Naive B cell (primary cell): ENCODE measurements at regions not wholly inside any gene's neighbourhood (a gene's known extent, or its start where the extent isn't known, plus 50 kb on each side); places are given as distances from the start of the nearest gene placed in this dataset.

Source experiments
- ATAC-seq, 2 donors: fragments of 150-1000 bp; cut with Tn5 transposase; 2 replicates each; pipeline ENCODE4 v1.10.0; 2021; ENCODE audit warnings: low read depth in 2 of 2, mild to moderate bottlenecking in 2 of 2, moderate library complexity in 2 of 2
- DNase-seq: peaks from one replicate; pipeline ENCODE4 v3.0.0; 2022
- H3K27ac Mint-ChIP-seq, 6 donors: one replicate each; pipeline ENCODE4 v1.8.0; 2020 to 2022; ENCODE audit warnings: mild to moderate bottlenecking in 6 of 6, mixed read lengths in 6 of 6, moderate library complexity in 5 of 6, inconsistent platforms in 2 of 6
- H3K27me3 Mint-ChIP-seq, 3 donors: one replicate each; pipeline ENCODE4 v1.8.0; 2021 to 2022; ENCODE audit warnings: mixed read lengths in 3 of 3, mild to moderate bottlenecking in 1 of 3
- H3K36me3 Mint-ChIP-seq, 2 donors: one replicate each; pipeline ENCODE4 v1.8.0; 2020 to 2022; ENCODE audit warnings: mixed read lengths in 2 of 2, inconsistent platforms in 1 of 2, mild to moderate bottlenecking in 1 of 2
- H3K4me1 Mint-ChIP-seq, 3 donors: one replicate each; pipeline ENCODE4 v1.8.0; 2020 to 2022; ENCODE audit warnings: mixed read lengths in 3 of 3, inconsistent platforms in 1 of 3, mild to moderate bottlenecking in 1 of 3, moderate library complexity in 1 of 3
- H3K4me3 Mint-ChIP-seq, 8 donors: one replicate each; pipeline ENCODE4 v1.8.0; 2020 to 2022; ENCODE audit warnings: mild to moderate bottlenecking in 8 of 8, mixed read lengths in 8 of 8, moderate library complexity in 8 of 8, inconsistent platforms in 2 of 8
- H3K9me3 Mint-ChIP-seq, 7 donors: one replicate each; pipeline ENCODE4 v1.8.0; 2020 to 2022; ENCODE audit warnings: mixed read lengths in 7 of 7, mild to moderate bottlenecking in 5 of 7, inconsistent platforms in 2 of 7, moderate library complexity in 1 of 7

DNA sequence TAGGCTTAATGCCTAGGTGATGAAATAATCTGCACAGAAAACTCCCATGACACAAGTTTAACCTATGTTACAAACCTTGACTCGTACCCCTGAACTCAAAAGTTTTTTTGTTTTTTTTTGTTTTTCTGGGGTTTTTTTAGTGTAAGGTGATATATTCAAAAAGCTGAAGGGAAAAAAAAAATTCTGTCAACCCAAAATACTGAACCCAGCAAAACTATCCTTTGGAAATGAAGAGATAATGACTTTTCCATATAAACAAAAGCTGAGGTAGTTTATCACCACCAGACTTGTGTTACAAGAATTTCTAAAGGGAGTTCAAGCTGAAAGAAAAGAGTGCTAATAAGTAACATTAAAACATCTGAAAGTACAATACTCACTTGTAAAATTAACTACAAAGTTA lies 448.1 kb downstream of the KCNH5 start:
- H3K27ac Mint-ChIP-seq = no peak overlapping the region
- no peak overlapping the region for H3K4me3 Mint-ChIP-seq
- no peaks in the 10 kb centered on the region for H3K36me3 Mint-ChIP-seq
- H3K27me3 Mint-ChIP-seq = no peaks in the 10 kb centered on the region
- H3K4me1 Mint-ChIP-seq = no peaks in the 10 kb centered on the region
- H3K9me3 Mint-ChIP-seq = peaks cover 4 to 18% (median 7%) of the 10 kb centered on the region in 7 donors
- DNase-seq = no peak
- no peak for ATAC-seq

DNA sequence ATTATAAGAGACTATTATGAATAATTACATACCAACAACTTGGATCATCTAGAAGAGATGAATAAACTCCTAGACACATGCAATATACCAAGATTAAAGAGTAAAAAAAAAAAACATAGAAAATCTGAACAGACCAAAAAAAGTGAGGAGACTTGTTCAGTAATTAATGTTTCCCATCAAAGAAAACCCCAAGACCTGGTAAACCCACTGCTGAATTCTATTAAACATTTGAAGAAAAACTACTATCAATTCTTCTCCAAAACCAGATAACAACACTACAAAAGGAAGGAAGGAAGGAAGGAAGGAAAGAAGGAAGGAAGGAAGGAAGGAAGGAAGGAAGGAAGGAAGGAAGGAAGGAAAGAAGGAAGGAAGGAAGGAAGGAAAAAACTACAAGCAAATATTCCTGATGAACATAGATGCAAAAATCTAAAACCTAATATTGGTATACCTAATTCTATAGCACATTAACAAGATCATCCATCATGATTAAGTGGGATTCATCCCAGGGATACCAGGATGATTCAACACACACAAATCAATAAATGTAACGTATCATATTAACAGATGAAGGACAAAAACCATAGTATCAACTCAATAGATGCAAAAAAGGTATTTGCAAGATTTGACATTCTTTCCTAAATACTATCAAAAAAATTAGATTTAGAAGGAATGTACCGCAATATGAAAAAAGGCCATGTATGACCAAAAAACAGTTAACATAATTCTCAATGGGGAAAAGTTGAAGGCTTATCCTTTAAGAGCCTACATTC lies 445.5 kb downstream of the KCNH5 start:
- ATAC-seq = no peak
- H3K9me3 Mint-ChIP-seq = peaks cover 4 to 18% (median 7%) of the 10 kb centered on the region in 7 donors
- no peak for DNase-seq
- H3K4me3 Mint-ChIP-seq = no peak overlapping the region
- H3K27ac Mint-ChIP-seq = no peak overlapping the region
- H3K36me3 Mint-ChIP-seq = no peaks in the 10 kb centered on the region
- no peaks in the 10 kb centered on the region for H3K4me1 Mint-ChIP-seq
- H3K27me3 Mint-ChIP-seq = no peaks in the 10 kb centered on the region

DNA sequence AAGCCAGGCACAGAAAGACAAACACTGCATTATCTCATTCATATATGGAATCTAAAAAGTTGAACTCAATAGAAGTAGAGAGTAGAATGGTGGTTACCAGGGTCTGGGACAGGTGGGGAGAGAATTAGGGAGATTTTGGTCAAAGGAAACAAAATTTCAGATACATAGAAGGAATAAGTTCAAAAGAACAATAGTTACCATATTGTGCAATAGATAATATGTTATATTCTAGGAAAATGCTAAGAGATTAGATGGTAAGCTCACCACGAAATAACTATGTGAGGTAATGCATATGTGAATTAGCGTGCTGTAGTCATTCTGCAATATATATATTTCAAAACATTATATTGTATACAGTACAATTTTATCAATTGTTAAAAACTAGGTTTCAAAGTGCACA lies 442.5 kb downstream of the KCNH5 start:
- Mint-ChIP-seq H3K27me3 (no peaks in the 10 kb centered on the region), H3K4me3 (no peak overlapping the region), H3K4me1 (no peaks in the 10 kb centered on the region), H3K9me3 (peaks cover 0 to 9% (median 4%) of the 10 kb centered on the region in 7 donors), H3K27ac (no peak overlapping the region), H3K36me3 (no peaks in the 10 kb centered on the region)
- ATAC-seq = no peak
- DNase-seq = no peak

DNA sequence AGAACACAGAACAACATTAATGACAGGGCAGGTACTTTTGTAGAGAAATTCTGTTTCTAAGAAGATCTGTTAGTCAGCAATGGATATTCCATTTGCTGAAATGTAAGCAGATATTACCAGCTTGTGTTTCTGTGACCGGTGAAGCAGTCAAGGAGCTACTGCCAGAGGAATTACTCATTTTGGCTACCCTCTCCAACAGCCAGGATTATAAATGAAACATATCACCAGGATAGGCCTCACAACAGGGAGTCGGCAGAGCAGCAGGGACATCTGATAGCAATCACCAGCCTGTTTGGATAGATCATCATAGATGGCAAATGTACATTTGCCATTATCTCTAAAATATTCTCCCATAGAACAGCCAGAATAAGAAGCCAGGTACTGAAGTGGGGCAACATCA lies 440.7 kb downstream of the KCNH5 start:
- DNase-seq (no peak), ATAC-seq (no peak)
- H3K27ac Mint-ChIP-seq = no peak overlapping the region
- no peaks in the 10 kb centered on the region for H3K27me3 Mint-ChIP-seq
- no peak overlapping the region for H3K4me3 Mint-ChIP-seq
- H3K9me3 Mint-ChIP-seq = peaks cover 0 to 10% (median 3%) of the 10 kb centered on the region in 7 donors
- H3K4me1 Mint-ChIP-seq = no peaks in the 10 kb centered on the region
- no peaks in the 10 kb centered on the region for H3K36me3 Mint-ChIP-seq

DNA sequence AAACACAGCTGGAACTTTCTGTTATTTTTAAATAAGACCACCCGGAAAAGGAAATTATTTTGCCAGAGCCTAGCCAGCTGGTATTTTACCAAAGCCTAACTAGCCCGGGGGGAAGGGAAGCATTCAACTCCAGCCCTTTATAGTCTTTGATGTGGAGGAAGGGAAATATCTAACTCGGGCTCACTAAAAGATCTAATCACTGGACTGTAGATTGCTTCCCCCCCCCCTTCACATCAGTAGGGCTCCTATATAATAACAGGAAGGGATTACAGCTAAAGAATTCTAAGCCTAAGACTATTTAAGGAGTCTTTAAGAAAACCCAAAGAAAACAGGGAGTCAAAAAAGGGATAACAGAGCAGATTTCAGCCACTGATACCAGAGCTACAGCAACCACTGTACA lies 431.1 kb downstream of the KCNH5 start:
- no peak for ATAC-seq
- peaks cover 3 to 17% (median 8%) of the 10 kb centered on the region in 7 donors for H3K9me3 Mint-ChIP-seq
- no peak overlapping the region for H3K27ac Mint-ChIP-seq
- H3K27me3 Mint-ChIP-seq = no peaks in the 10 kb centered on the region
- no peaks in the 10 kb centered on the region for H3K36me3 Mint-ChIP-seq
- no peaks in the 10 kb centered on the region for H3K4me1 Mint-ChIP-seq
- no peak for DNase-seq
- H3K4me3 Mint-ChIP-seq = no peak overlapping the region

DNA sequence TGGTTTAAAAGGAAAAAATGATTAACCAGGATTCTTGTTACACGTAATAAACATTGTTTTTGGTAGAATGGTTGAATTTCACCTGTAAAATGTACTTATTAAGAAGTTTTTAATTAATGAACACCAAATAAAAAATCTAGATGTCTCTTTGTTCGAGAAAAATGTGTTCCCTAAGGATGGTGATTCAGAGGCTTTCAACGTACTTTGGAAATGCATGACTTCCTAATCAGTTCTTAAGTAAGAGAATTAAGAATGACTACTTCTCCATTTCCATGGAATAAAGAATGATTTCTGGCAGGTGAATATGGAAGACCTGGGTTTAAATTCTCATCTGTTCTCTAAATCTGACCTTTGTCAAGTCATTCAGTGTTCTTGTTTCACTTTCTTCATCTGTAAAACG lies 428.6 kb downstream of the KCNH5 start:
- no peaks in the 10 kb centered on the region for H3K4me1 Mint-ChIP-seq
- no peak overlapping the region for H3K4me3 Mint-ChIP-seq

DNA sequence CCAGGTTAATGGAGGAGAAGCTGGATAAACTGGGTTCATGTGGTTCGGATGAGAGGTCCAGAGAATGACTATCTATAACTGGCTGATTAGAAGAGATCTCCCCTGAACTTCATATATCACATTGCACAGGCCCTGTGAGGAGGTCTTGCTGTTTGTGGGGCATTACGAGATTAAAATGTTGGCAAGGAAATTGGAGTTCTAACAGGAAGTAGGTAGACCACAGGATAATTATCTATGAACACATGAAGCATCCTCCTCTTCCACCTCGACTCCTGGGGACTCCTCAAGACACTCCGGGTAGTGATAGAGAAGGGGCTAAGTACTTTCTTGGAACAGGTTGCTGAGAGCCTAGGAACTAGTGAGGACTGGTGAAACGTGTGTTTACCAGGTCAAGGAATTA lies 418.8 kb downstream of the KCNH5 start:
- peaks cover 0 to 16% (median 9%) of the 10 kb centered on the region in 7 donors for H3K9me3 Mint-ChIP-seq

More for the DNA sequence above, 428.6 kb downstream of the KCNH5 start:
- H3K27me3 Mint-ChIP-seq = no peaks in the 10 kb centered on the region
- no peak overlapping the region for H3K27ac Mint-ChIP-seq
- DNase-seq = no peak
- peaks cover 0 to 15% (median 10%) of the 10 kb centered on the region in 7 donors for H3K9me3 Mint-ChIP-seq
- ATAC-seq = no peak
- H3K36me3 Mint-ChIP-seq = no peaks in the 10 kb centered on the region

DNA sequence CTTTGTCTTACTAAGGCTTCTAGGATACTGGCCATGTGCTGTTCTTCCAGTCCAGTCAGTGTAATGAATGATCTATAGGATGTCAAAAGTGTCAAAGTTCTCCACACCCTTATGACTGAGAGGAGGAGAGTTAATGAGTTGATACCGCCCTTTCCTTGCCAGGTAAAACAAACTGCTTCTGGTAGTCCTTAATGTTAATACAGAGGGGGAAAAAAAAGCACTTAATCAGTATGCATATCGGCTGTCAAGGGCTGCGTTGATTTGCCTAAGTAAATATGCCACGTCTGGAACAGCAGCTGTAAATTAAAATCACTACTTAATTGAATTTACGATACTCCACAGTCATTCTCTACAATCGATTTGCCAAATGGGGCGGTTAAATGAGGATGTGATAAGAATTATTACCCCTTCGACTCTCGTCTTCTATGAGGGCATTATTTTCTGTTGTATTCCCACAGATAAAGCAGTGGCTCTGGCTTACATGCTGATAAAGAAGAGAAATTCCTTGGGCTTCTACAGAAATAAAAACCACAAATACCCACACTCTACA lies 416.0 kb downstream of the KCNH5 start:
- Mint-ChIP-seq H3K27me3 (no peaks in the 10 kb centered on the region), H3K9me3 (peaks cover 0 to 11% (median 7%) of the 10 kb centered on the region in 7 donors), H3K27ac (no peak overlapping the region), H3K4me1 (no peaks in the 10 kb centered on the region), H3K4me3 (no peak overlapping the region), H3K36me3 (no peaks in the 10 kb centered on the region)
- no peak for DNase-seq
- no peak for ATAC-seq

More for the DNA sequence above, 418.8 kb downstream of the KCNH5 start:
- no peak for DNase-seq
- Mint-ChIP-seq H3K4me3 (no peak overlapping the region), H3K27ac (peak overlapping the region in 1 of 6 donors; percentile 74), H3K4me1 (no peaks in the 10 kb centered on the region), H3K36me3 (no peaks in the 10 kb centered on the region), H3K27me3 (no peaks in the 10 kb centered on the region)
- ATAC-seq = no peak

DNA sequence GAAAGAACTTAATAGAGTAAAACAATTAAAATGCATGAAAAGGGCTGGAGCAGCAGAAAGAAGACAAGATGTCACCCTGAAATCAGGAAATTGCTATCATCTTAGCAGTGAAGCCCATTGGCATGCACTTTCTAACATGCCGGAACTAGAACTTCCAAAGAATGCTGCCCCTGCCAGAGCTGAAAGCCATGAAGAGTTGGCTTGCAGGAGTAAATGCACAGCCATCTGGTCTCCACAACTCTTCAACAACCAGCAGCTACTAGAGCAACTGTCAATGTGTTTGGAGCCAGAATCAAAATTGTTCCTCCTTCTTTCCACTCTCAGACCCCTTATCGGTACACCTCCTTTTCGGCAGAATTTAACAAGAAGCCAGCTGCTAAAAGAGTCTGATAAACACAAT lies 414.1 kb downstream of the KCNH5 start:
- H3K36me3 Mint-ChIP-seq = no peaks in the 10 kb centered on the region
- ATAC-seq (no peak), DNase-seq (no peak)
- H3K4me3 Mint-ChIP-seq = no peak overlapping the region
- no peak overlapping the region for H3K27ac Mint-ChIP-seq
- H3K4me1 Mint-ChIP-seq = no peaks in the 10 kb centered on the region
- H3K27me3 Mint-ChIP-seq = no peaks in the 10 kb centered on the region
- H3K9me3 Mint-ChIP-seq = peaks cover 0 to 11% (median 4%) of the 10 kb centered on the region in 7 donors

DNA sequence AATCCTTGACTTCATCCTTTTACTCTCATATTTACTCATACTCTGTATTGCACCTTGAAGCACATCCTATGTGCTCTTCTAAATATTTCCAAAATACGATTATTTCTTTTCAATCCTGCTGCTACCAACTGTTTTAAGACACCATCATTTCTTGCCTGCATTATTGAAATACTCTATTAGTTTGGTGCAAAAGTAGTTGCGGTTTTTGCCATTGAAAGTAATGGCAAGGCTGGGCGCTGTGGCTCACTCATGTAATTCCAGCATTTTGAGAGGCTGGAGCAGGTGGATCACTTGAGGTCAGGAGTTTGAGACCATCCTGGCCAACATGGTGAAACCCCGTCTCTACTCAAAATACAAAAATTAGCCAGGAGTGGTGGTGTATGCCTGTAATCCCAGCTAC lies 412.5 kb downstream of the KCNH5 start:
- no peak overlapping the region for H3K27ac Mint-ChIP-seq
- H3K9me3 Mint-ChIP-seq = peaks cover 0 to 13% (median 4%) of the 10 kb centered on the region in 7 donors
- no peaks in the 10 kb centered on the region for H3K4me1 Mint-ChIP-seq
- ATAC-seq (no peak), DNase-seq (no peak)
- H3K4me3 Mint-ChIP-seq = no peak overlapping the region
- no peaks in the 10 kb centered on the region for H3K36me3 Mint-ChIP-seq
- no peaks in the 10 kb centered on the region for H3K27me3 Mint-ChIP-seq

DNA sequence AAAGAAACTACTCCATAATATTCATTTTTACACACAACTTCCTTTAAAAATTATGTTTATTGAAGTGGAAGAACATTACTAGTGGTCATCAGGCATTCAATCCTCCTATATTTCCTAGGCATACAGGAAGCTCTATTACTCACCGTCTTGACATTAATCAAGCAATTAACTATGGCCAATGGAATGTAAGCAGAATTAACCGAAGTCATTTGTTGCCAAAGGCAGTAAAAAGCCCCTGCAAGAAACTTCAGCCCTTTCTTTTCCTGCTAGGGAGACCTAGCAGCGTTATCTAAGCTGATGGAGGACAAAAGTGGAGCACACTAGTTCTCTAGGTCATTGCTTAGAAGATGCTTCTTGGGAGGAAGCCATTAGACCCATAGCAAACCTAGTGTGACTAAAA lies 399.6 kb downstream of the KCNH5 start:
- Mint-ChIP-seq H3K4me3 (no peak overlapping the region), H3K36me3 (no peaks in the 10 kb centered on the region), H3K9me3 (peaks cover 0 to 4% (median 2%) of the 10 kb centered on the region in 7 donors), H3K27ac (no peak overlapping the region), H3K27me3 (no peaks in the 10 kb centered on the region), H3K4me1 (no peaks in the 10 kb centered on the region)
- ATAC-seq = no peak
- no peak for DNase-seq
